Liver (tissue), 8 donors: ENCODE measurements at regions not wholly inside any gene's neighbourhood (a gene's known extent, or its start where the extent isn't known, plus 50 kb on each side); places are given as distances from the start of the nearest gene placed in this dataset.

Source experiments
- DNase-seq: peaks from one replicate; pipeline ENCODE4 v3.0.0-alpha.2; 2017; ENCODE audit warnings: low spot score
- H3K27ac ChIP-seq, 2 donors: one replicate each; pipeline ENCODE4 v1.7.0; 2013; ENCODE audit warnings: inconsistent platforms in 2 of 2, low read length in 2 of 2, control low read depth in 1 of 2, low read depth in 1 of 2, mild to moderate bottlenecking in 1 of 2
- H3K27me3 ChIP-seq, 4 donors: one replicate each; pipeline versions ENCODE4 v1.6.1 to v1.7.0; 2013; ENCODE audit warnings: low read length in 3 of 4, inconsistent platforms in 1 of 4, mild to moderate bottlenecking in 1 of 4, moderate library complexity in 1 of 4; ENCODE audit not compliant: control insufficient read depth in 4 of 4, insufficient read depth in 4 of 4
- H3K36me3 ChIP-seq, 4 donors: one replicate each; pipeline versions ENCODE4 v1.6.1 to v1.7.0; 2013; ENCODE audit warnings: low read length in 3 of 4, mild to moderate bottlenecking in 3 of 4, low read depth in 1 of 4, moderate library complexity in 1 of 4; ENCODE audit not compliant: control insufficient read depth in 4 of 4, insufficient read depth in 3 of 4
- H3K4me1 ChIP-seq, 4 donors: one replicate each; pipeline versions ENCODE4 v1.6.1 to v1.7.0; 2013; ENCODE audit warnings: low read length in 3 of 4, mild to moderate bottlenecking in 3 of 4, moderate library complexity in 1 of 4; ENCODE audit not compliant: control insufficient read depth in 4 of 4, insufficient read depth in 4 of 4
- H3K4me3 ChIP-seq, 3 donors: one replicate each; pipeline versions ENCODE4 v1.6.1 to v1.7.0; 2013; ENCODE audit warnings: low read length in 3 of 3, control low read depth in 1 of 3, low read depth in 1 of 3, mild to moderate bottlenecking in 1 of 3
- H3K9ac ChIP-seq, 2 donors: one replicate each; pipeline ENCODE4 v1.7.0; 2013; ENCODE audit warnings: low read length in 2 of 2, mild to moderate bottlenecking in 2 of 2, moderate library complexity in 2 of 2, control low read depth in 1 of 2, low read depth in 1 of 2
- H3K9me3 ChIP-seq, 4 donors: one replicate each; pipeline versions ENCODE4 v1.6.1 to v1.7.0; 2013; ENCODE audit warnings: low read length in 3 of 4; ENCODE audit not compliant: control insufficient read depth in 4 of 4
- ATF3 ChIP-seq: IDR thresholded peaks from 2 replicates; pipeline ENCODE4 v1.6.1; 2016; ENCODE audit warnings: antibody characterized with exemption
- CTCF ChIP-seq: fragments of 150-350 bp; IDR thresholded peaks from 2 replicates; pipeline ENCODE4 v1.5.1; 2017; ENCODE audit warnings: improper control_type of control experiment, low read depth, low read length; ENCODE audit not compliant: missing input control
- EGR1 ChIP-seq, 2 donors: IDR thresholded peaks; 2 replicates each; pipeline ENCODE4 v1.6.1; 2016 to 2018; ENCODE audit warnings: antibody characterized with exemption in 2 of 2, low read depth in 2 of 2
- FOXA1 ChIP-seq: IDR thresholded peaks from 2 replicates; pipeline ENCODE4 v1.6.1; 2016; ENCODE audit warnings: antibody characterized with exemption
- GABPA ChIP-seq, 2 donors: IDR thresholded peaks in 1 of 2; conservative IDR thresholded peaks in 1 of 2; 2 replicates each; pipeline ENCODE4 v1.6.1; 2016; ENCODE audit warnings: antibody characterized with exemption in 2 of 2, mild to moderate bottlenecking in 1 of 2, moderate library complexity in 1 of 2
- HNF4A ChIP-seq, 2 donors: conservative IDR thresholded peaks; 2 replicates each; pipeline ENCODE4 v1.6.1; 2016; ENCODE audit warnings: antibody characterized with exemption in 2 of 2, mild to moderate bottlenecking in 2 of 2
- HNF4G ChIP-seq: IDR thresholded peaks from 2 replicates; pipeline ENCODE4 v1.6.1; 2016; ENCODE audit warnings: antibody characterized with exemption
- JUND ChIP-seq, 2 donors: IDR thresholded peaks; 2 replicates each; pipeline ENCODE4 v1.6.1; 2016; ENCODE audit warnings: antibody characterized with exemption in 2 of 2
- MAX ChIP-seq: IDR thresholded peaks from 2 replicates; pipeline ENCODE4 v1.6.1; 2016; ENCODE audit warnings: antibody characterized with exemption
- NR2F2 ChIP-seq: IDR thresholded peaks from 2 replicates; pipeline ENCODE4 v1.6.1; 2016; ENCODE audit warnings: antibody characterized with exemption
- RAD21 ChIP-seq, 2 donors: IDR thresholded peaks; 2 replicates each; pipeline ENCODE4 v1.6.1; 2016; ENCODE audit warnings: antibody characterized with exemption in 2 of 2, mild to moderate bottlenecking in 2 of 2
- RXRA ChIP-seq, 2 donors: IDR thresholded peaks; 2 replicates each; pipeline ENCODE4 v1.6.1; 2017 to 2018; ENCODE audit warnings: antibody characterized with exemption in 2 of 2, mild to moderate bottlenecking in 1 of 2
- SP1 ChIP-seq: IDR thresholded peaks from 2 replicates; pipeline ENCODE4 v1.6.1; 2018; ENCODE audit warnings: antibody characterized with exemption, mild to moderate bottlenecking
- TAF1 ChIP-seq: conservative IDR thresholded peaks from 2 replicates; pipeline ENCODE4 v1.6.1; 2016; ENCODE audit warnings: antibody characterized with exemption, mild to moderate bottlenecking
- YY1 ChIP-seq: IDR thresholded peaks from 2 replicates; pipeline ENCODE4 v1.6.1; 2016; ENCODE audit warnings: antibody characterized with exemption, mild to moderate bottlenecking
- ZBTB33 ChIP-seq: IDR thresholded peaks from 2 replicates; pipeline ENCODE4 v1.6.1; 2016; ENCODE audit warnings: antibody characterized with exemption
- WGBS: extraction: QIAGEN DNeasy Blood & Tissue Kit; methylation state at CpG from one replicate; pipeline ENCODE4 v1.1.7; 2013; 5-methylcytosine and 5-hydroxymethylcytosine counted together
- TF ChIP-seq, protein P1 (sequence below): IDR thresholded peaks from 2 replicates; pipeline ENCODE4 v1.6.1; 2016; ENCODE audit warnings: antibody characterized with exemption, mild to moderate bottlenecking
- donor health status: healthy.
- donor health status: healthy.
- donor health status: healthy.
- donor health status: healthy.
- donor health status: healthy.

DNA sequence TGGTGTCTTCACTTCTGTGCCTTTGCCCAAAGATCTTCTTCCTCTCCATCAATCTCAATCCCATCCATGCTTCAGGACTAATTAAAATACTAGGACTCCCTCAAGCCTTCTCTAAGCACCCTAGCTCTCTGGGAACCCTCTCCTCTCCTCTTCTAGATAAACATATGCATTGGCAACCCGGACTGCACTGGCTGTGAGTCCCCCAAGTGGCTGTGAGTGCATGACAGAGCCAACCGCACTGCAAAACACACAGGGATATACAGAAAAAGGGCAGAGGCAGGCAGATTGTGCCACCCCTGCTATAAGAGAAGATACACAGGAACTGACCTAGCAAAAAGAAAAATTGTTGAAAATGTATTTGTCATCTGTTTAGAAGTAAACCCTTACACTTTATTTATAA is 457.1 kb downstream of the MFSD1 start:
- Histone ChIP-seq H3K9me3 (no peaks in the 10 kb centered on the region), H3K9ac (no peak overlapping the region), H3K4me3 (no peak overlapping the region), H3K27me3 (no peaks in the 10 kb centered on the region), H3K27ac (no peak overlapping the region), H3K36me3 (no peaks in the 10 kb centered on the region), H3K4me1 (peaks cover 0 to 4% (median 2%) of the 10 kb centered on the region in 4 donors)
- no peak for DNase-seq
- WGBS: 51% methylated on average over 2 of the region's 2 CpGs
- TF ChIP-seq NR2F2: no peak
- TF ChIP-seq YY1: no peak
- no peak for TF ChIP-seq RXRA (IDR thresholded peaks at IDR 0.05)
- TF ChIP-seq MAX: no peak
- no peak for TF ChIP-seq HNF4A (conservative IDR thresholded peaks at IDR 0.05)
- no peak for TF ChIP-seq ZBTB33
- TF ChIP-seq, protein P1, sequence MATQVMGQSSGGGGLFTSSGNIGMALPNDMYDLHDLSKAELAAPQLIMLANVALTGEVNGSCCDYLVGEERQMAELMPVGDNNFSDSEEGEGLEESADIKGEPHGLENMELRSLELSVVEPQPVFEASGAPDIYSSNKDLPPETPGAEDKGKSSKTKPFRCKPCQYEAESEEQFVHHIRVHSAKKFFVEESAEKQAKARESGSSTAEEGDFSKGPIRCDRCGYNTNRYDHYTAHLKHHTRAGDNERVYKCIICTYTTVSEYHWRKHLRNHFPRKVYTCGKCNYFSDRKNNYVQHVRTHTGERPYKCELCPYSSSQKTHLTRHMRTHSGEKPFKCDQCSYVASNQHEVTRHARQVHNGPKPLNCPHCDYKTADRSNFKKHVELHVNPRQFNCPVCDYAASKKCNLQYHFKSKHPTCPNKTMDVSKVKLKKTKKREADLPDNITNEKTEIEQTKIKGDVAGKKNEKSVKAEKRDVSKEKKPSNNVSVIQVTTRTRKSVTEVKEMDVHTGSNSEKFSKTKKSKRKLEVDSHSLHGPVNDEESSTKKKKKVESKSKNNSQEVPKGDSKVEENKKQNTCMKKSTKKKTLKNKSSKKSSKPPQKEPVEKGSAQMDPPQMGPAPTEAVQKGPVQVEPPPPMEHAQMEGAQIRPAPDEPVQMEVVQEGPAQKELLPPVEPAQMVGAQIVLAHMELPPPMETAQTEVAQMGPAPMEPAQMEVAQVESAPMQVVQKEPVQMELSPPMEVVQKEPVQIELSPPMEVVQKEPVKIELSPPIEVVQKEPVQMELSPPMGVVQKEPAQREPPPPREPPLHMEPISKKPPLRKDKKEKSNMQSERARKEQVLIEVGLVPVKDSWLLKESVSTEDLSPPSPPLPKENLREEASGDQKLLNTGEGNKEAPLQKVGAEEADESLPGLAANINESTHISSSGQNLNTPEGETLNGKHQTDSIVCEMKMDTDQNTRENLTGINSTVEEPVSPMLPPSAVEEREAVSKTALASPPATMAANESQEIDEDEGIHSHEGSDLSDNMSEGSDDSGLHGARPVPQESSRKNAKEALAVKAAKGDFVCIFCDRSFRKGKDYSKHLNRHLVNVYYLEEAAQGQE: no peak
- no peak for TF ChIP-seq GABPA (IDR thresholded peaks at IDR 0.05 in 1 of 2, conservative IDR thresholded peaks at IDR 0.05 in 1 of 2)
- no peak for TF ChIP-seq HNF4G
- TF ChIP-seq EGR1 (IDR thresholded peaks at IDR 0.05; ENCODE audit: low read depth in 2 of 2): no peak
- no peak for TF ChIP-seq CTCF
- no peak for TF ChIP-seq FOXA1
- TF ChIP-seq RAD21 (IDR thresholded peaks at IDR 0.05): no peak
- no peak for TF ChIP-seq TAF1
- no peak for TF ChIP-seq SP1
- no peak for TF ChIP-seq ATF3
- TF ChIP-seq JUND (IDR thresholded peaks at IDR 0.05): no peak
